Trophoblast cell (in vitro differentiated cells and primary cell): ENCODE measurements at regions not wholly inside any gene's neighbourhood (a gene's known extent, or its start where the extent isn't known, plus 50 kb on each side); places are given as distances from the start of the nearest gene placed in this dataset.
A peak's percentile ranks its signal among the peaks of the same experiment; 100 is the strongest.

Experiments used
- DNase-seq, 2 donors: peaks; one replicate each; pipeline ENCODE4 v3.0.0-alpha.2; 2016
- H2AFZ ChIP-seq: 2 replicates; pipeline ENCODE4 v1.6.1; 2013; ENCODE audit warnings: low read length, moderate library complexity, mild to moderate bottlenecking; ENCODE audit not compliant: insufficient read depth, poor library complexity
- H2AK5ac ChIP-seq: 2 replicates; pipeline ENCODE4 v1.6.1; 2013; ENCODE audit warnings: mild to moderate bottlenecking, low read length
- H2BK120ac ChIP-seq: 2 replicates; pipeline ENCODE4 v1.6.1; 2013; ENCODE audit warnings: low read length, mild to moderate bottlenecking, moderate library complexity; ENCODE audit not compliant: insufficient read depth, poor library complexity
- H2BK12ac ChIP-seq: 2 replicates; pipeline ENCODE4 v1.6.1; 2013; ENCODE audit warnings: mild to moderate bottlenecking, low read length, moderate library complexity
- H2BK5ac ChIP-seq: 2 replicates; pipeline ENCODE4 v1.6.1; 2013; ENCODE audit warnings: low read length, low read depth, moderate library complexity, mild to moderate bottlenecking; ENCODE audit not compliant: poor library complexity
- H3K14ac ChIP-seq: 2 replicates; pipeline ENCODE4 v1.6.1; 2013; ENCODE audit warnings: mild to moderate bottlenecking, low read length
- H3K18ac ChIP-seq: 2 replicates; pipeline ENCODE4 v1.6.1; 2013; ENCODE audit warnings: mild to moderate bottlenecking, low read length
- H3K23ac ChIP-seq: 2 replicates; pipeline ENCODE4 v1.6.1; 2013; ENCODE audit warnings: low read length
- H3K27ac ChIP-seq: 2 replicates; pipeline ENCODE4 v1.5.1; 2013; ENCODE audit warnings: low read depth, mild to moderate bottlenecking, inconsistent platforms, low read length, moderate library complexity
- H3K27me3 ChIP-seq: 2 replicates; pipeline ENCODE4 v1.6.1; 2013; ENCODE audit warnings: inconsistent platforms, mild to moderate bottlenecking, low read length, moderate library complexity; ENCODE audit not compliant: insufficient read depth
- H3K36me3 ChIP-seq, 2 experiments: 1 replicate in 1 of 2; 2 replicates in 1 of 2; pipeline ENCODE4 v1.6.1; 2013; ENCODE audit warnings: low read length in 2 of 2, mild to moderate bottlenecking in 2 of 2, moderate library complexity in 1 of 2; ENCODE audit not compliant: insufficient read depth in 2 of 2, control insufficient read depth in 1 of 2
- H3K4ac ChIP-seq: 2 replicates; pipeline ENCODE4 v1.6.1; 2013; ENCODE audit warnings: low read depth, mild to moderate bottlenecking, low read length, moderate library complexity
- H3K4me1 ChIP-seq, 2 experiments: 1 replicate in 1 of 2; 2 replicates in 1 of 2; pipeline ENCODE4 v1.6.1; 2013; ENCODE audit warnings: low read length in 2 of 2, mild to moderate bottlenecking in 2 of 2, moderate library complexity in 1 of 2; ENCODE audit not compliant: insufficient read depth in 2 of 2, control insufficient read depth in 1 of 2
- H3K4me2 ChIP-seq: 2 replicates; pipeline ENCODE4 v1.6.1; 2013; ENCODE audit warnings: inconsistent platforms, mild to moderate bottlenecking, low read length, moderate library complexity
- H3K4me3 ChIP-seq: 2 replicates; pipeline ENCODE4 v1.5.1; 2013; ENCODE audit warnings: mild to moderate bottlenecking, low read depth, low read length, inconsistent platforms
- H3K79me1 ChIP-seq: one replicate; pipeline ENCODE4 v1.6.1; 2013; ENCODE audit warnings: low read length
- H3K79me2 ChIP-seq: 2 replicates; pipeline ENCODE4 v1.6.1; 2013; ENCODE audit warnings: low read length, mild to moderate bottlenecking; ENCODE audit not compliant: control insufficient read depth, insufficient read depth, poor library complexity
- H3K9ac ChIP-seq: 2 replicates; pipeline ENCODE4 v1.6.1; 2013; ENCODE audit warnings: mild to moderate bottlenecking, low read length
- H3K9me3 ChIP-seq: 2 replicates; pipeline ENCODE4 v1.6.1; 2013; ENCODE audit warnings: low read depth, mild to moderate bottlenecking, control low read depth, inconsistent platforms, low read length; ENCODE audit not compliant: insufficient read depth
- H4K12ac ChIP-seq: 2 replicates; pipeline ENCODE4 v1.6.1; 2013; ENCODE audit warnings: low read depth, mild to moderate bottlenecking, low read length, moderate library complexity
- H4K8ac ChIP-seq: 2 replicates; pipeline ENCODE4 v1.6.1; 2013; ENCODE audit warnings: low read depth, mild to moderate bottlenecking, low read length, moderate library complexity
- H4K91ac ChIP-seq: one replicate; pipeline ENCODE4 v1.6.1; 2013; ENCODE audit warnings: low read depth, mild to moderate bottlenecking, low read length, moderate library complexity
- WGBS: extraction: QIAGEN DNeasy Blood & Tissue Kit; methylation state at CpG from one replicate; pipeline ENCODE4 v1.1.7; 2013; ENCODE audit warnings: missing lambda C conversion rate; ENCODE audit not compliant: insufficient read length, insufficient coverage; ENCODE audit errors: extremely low coverage; 5-methylcytosine and 5-hydroxymethylcytosine counted together

- Histone ChIP-seq H3K27ac (no peak overlapping the region), H2BK5ac (no peak overlapping the region), H3K9me3 (no peaks in the 10 kb centered on the region), H2AK5ac (no peak overlapping the region), H3K4me3 (no peak overlapping the region), H2BK12ac (no peak overlapping the region), H3K79me2 (no peaks in the 10 kb centered on the region), H4K12ac (no peak overlapping the region), H3K23ac (no peak overlapping the region), H3K18ac (no peak overlapping the region), H3K9ac (no peak overlapping the region), H3K4me2 (no peak overlapping the region), H3K4ac (no peak overlapping the region), H3K4me1 (no peaks in the 10 kb centered on the region), H4K8ac (no peak overlapping the region), H3K79me1 (no peaks in the 10 kb centered on the region), H2BK120ac (no peak overlapping the region), H3K27me3 (no peaks in the 10 kb centered on the region), H2AFZ (no peak overlapping the region), H4K91ac (no peak overlapping the region), H3K36me3 (no peaks in the 10 kb centered on the region), H3K14ac (no peak overlapping the region)
- peak in 1 of 2 donors; percentile 24 for DNase-seq
- WGBS, result no CpG with 5 or more reads among the region's 2 CpGs
These were observed 89.9 kb upstream of the PAK3 start for GRCh38 chrX:111006116-111006515.

- no peak overlapping the region for H3K23ac ChIP-seq
These were observed 90.8 kb upstream of the PAK3 start for GRCh38 chrX:111005166-111005565.

GRCh38 chrX:111003118-111003517, 92.9 kb upstream of the PAK3 start:
- Histone ChIP-seq H2AK5ac (no peak overlapping the region), H4K8ac (no peak overlapping the region), H3K9ac (no peak overlapping the region), H2BK120ac (no peak overlapping the region), H3K79me2 (no peaks in the 10 kb centered on the region), H3K4me2 (no peak overlapping the region), H3K23ac (no peak overlapping the region), H4K12ac (no peak overlapping the region), H3K9me3 (no peaks in the 10 kb centered on the region), H3K14ac (no peak overlapping the region), H3K27me3 (no peaks in the 10 kb centered on the region), H4K91ac (no peak overlapping the region), H3K4me1 (no peaks in the 10 kb centered on the region), H2BK12ac (no peak overlapping the region), H2BK5ac (no peak overlapping the region), H3K18ac (no peak overlapping the region), H3K27ac (no peak overlapping the region), H3K79me1 (no peaks in the 10 kb centered on the region), H3K36me3 (no peaks in the 10 kb centered on the region), H3K4ac (no peak overlapping the region), H3K4me3 (no peak overlapping the region), H2AFZ (no peak overlapping the region)
- no peak for DNase-seq
- WGBS, result no CpG with 5 or more reads among the region's 4 CpGs

More at GRCh38 chrX:111005166-111005565, 90.8 kb upstream of the PAK3 start:
- Histone ChIP-seq H4K91ac (no peak overlapping the region), H3K9me3 (no peaks in the 10 kb centered on the region), H2BK12ac (no peak overlapping the region), H3K4me3 (no peak overlapping the region), H2AK5ac (no peak overlapping the region), H3K9ac (no peak overlapping the region), H2BK5ac (no peak overlapping the region), H2AFZ (no peak overlapping the region), H4K12ac (no peak overlapping the region), H3K18ac (no peak overlapping the region), H3K4me1 (no peaks in the 10 kb centered on the region), H3K36me3 (no peaks in the 10 kb centered on the region), H3K14ac (no peak overlapping the region), H3K4me2 (no peak overlapping the region), H3K27ac (no peak overlapping the region), H3K79me2 (no peaks in the 10 kb centered on the region), H3K79me1 (no peaks in the 10 kb centered on the region), H3K27me3 (no peaks in the 10 kb centered on the region), H3K4ac (no peak overlapping the region), H2BK120ac (no peak overlapping the region), H4K8ac (no peak overlapping the region)
- DNase-seq, result no peak
- WGBS, result no CpG with 5 or more reads among the region's 4 CpGs

GRCh38 chrX:110992611-110993010, 103.4 kb upstream of the PAK3 start:
- Histone ChIP-seq H2BK5ac (no peak overlapping the region), H3K4me3 (no peak overlapping the region), H3K27ac (no peak overlapping the region), H2AK5ac (no peak overlapping the region), H4K12ac (no peak overlapping the region), H3K27me3 (no peaks in the 10 kb centered on the region), H3K4me1 (no peaks in the 10 kb centered on the region), H2BK12ac (no peak overlapping the region), H4K8ac (no peak overlapping the region), H3K4ac (no peak overlapping the region), H2BK120ac (no peak overlapping the region), H3K79me1 (no peaks in the 10 kb centered on the region), H3K14ac (no peak overlapping the region), H3K79me2 (no peaks in the 10 kb centered on the region), H3K9ac (no peak overlapping the region), H3K18ac (no peak overlapping the region), H4K91ac (no peak overlapping the region), H3K9me3 (no peaks in the 10 kb centered on the region), H3K4me2 (no peak overlapping the region), H3K36me3 (no peaks in the 10 kb centered on the region), H2AFZ (no peak overlapping the region), H3K23ac (no peak overlapping the region)
- WGBS, result no CpG with 5 or more reads among the region's 8 CpGs
- DNase-seq, result peak; percentile 4 to 60
